Liver (tissue), 8 donors: ENCODE measurements at regions not wholly inside any gene's neighbourhood (a gene's known extent, or its start where the extent isn't known, plus 50 kb on each side); places are given as distances from the start of the nearest gene placed in this dataset.

Source experiments
- DNase-seq: peaks from one replicate; pipeline ENCODE4 v3.0.0-alpha.2; 2017; ENCODE audit warnings: low spot score
- H3K27ac ChIP-seq, 2 donors: one replicate each; pipeline ENCODE4 v1.7.0; 2013; ENCODE audit warnings: inconsistent platforms in 2 of 2, low read length in 2 of 2, control low read depth in 1 of 2, low read depth in 1 of 2, mild to moderate bottlenecking in 1 of 2
- H3K27me3 ChIP-seq, 4 donors: one replicate each; pipeline versions ENCODE4 v1.6.1 to v1.7.0; 2013; ENCODE audit warnings: low read length in 3 of 4, inconsistent platforms in 1 of 4, mild to moderate bottlenecking in 1 of 4, moderate library complexity in 1 of 4; ENCODE audit not compliant: control insufficient read depth in 4 of 4, insufficient read depth in 4 of 4
- H3K36me3 ChIP-seq, 4 donors: one replicate each; pipeline versions ENCODE4 v1.6.1 to v1.7.0; 2013; ENCODE audit warnings: low read length in 3 of 4, mild to moderate bottlenecking in 3 of 4, low read depth in 1 of 4, moderate library complexity in 1 of 4; ENCODE audit not compliant: control insufficient read depth in 4 of 4, insufficient read depth in 3 of 4
- H3K4me1 ChIP-seq, 4 donors: one replicate each; pipeline versions ENCODE4 v1.6.1 to v1.7.0; 2013; ENCODE audit warnings: low read length in 3 of 4, mild to moderate bottlenecking in 3 of 4, moderate library complexity in 1 of 4; ENCODE audit not compliant: control insufficient read depth in 4 of 4, insufficient read depth in 4 of 4
- H3K4me3 ChIP-seq, 3 donors: one replicate each; pipeline versions ENCODE4 v1.6.1 to v1.7.0; 2013; ENCODE audit warnings: low read length in 3 of 3, control low read depth in 1 of 3, low read depth in 1 of 3, mild to moderate bottlenecking in 1 of 3
- H3K9ac ChIP-seq, 2 donors: one replicate each; pipeline ENCODE4 v1.7.0; 2013; ENCODE audit warnings: low read length in 2 of 2, mild to moderate bottlenecking in 2 of 2, moderate library complexity in 2 of 2, control low read depth in 1 of 2, low read depth in 1 of 2
- H3K9me3 ChIP-seq, 4 donors: one replicate each; pipeline versions ENCODE4 v1.6.1 to v1.7.0; 2013; ENCODE audit warnings: low read length in 3 of 4; ENCODE audit not compliant: control insufficient read depth in 4 of 4
- ATF3 ChIP-seq: IDR thresholded peaks from 2 replicates; pipeline ENCODE4 v1.6.1; 2016; ENCODE audit warnings: antibody characterized with exemption
- CTCF ChIP-seq: fragments of 150-350 bp; IDR thresholded peaks from 2 replicates; pipeline ENCODE4 v1.5.1; 2017; ENCODE audit warnings: improper control_type of control experiment, low read depth, low read length; ENCODE audit not compliant: missing input control
- EGR1 ChIP-seq, 2 donors: IDR thresholded peaks; 2 replicates each; pipeline ENCODE4 v1.6.1; 2016 to 2018; ENCODE audit warnings: antibody characterized with exemption in 2 of 2, low read depth in 2 of 2
- FOXA1 ChIP-seq: IDR thresholded peaks from 2 replicates; pipeline ENCODE4 v1.6.1; 2016; ENCODE audit warnings: antibody characterized with exemption
- FOXA2 ChIP-seq: IDR thresholded peaks from 2 replicates; pipeline ENCODE4 v1.6.1; 2016; ENCODE audit warnings: antibody characterized with exemption
- GABPA ChIP-seq, 2 donors: IDR thresholded peaks in 1 of 2; conservative IDR thresholded peaks in 1 of 2; 2 replicates each; pipeline ENCODE4 v1.6.1; 2016; ENCODE audit warnings: antibody characterized with exemption in 2 of 2, mild to moderate bottlenecking in 1 of 2, moderate library complexity in 1 of 2
- HNF4A ChIP-seq, 2 donors: conservative IDR thresholded peaks; 2 replicates each; pipeline ENCODE4 v1.6.1; 2016; ENCODE audit warnings: antibody characterized with exemption in 2 of 2, mild to moderate bottlenecking in 2 of 2
- HNF4G ChIP-seq: IDR thresholded peaks from 2 replicates; pipeline ENCODE4 v1.6.1; 2016; ENCODE audit warnings: antibody characterized with exemption
- JUND ChIP-seq, 2 donors: IDR thresholded peaks; 2 replicates each; pipeline ENCODE4 v1.6.1; 2016; ENCODE audit warnings: antibody characterized with exemption in 2 of 2
- MAX ChIP-seq: IDR thresholded peaks from 2 replicates; pipeline ENCODE4 v1.6.1; 2016; ENCODE audit warnings: antibody characterized with exemption
- NR2F2 ChIP-seq: IDR thresholded peaks from 2 replicates; pipeline ENCODE4 v1.6.1; 2016; ENCODE audit warnings: antibody characterized with exemption
- RAD21 ChIP-seq, 2 donors: IDR thresholded peaks; 2 replicates each; pipeline ENCODE4 v1.6.1; 2016; ENCODE audit warnings: antibody characterized with exemption in 2 of 2, mild to moderate bottlenecking in 2 of 2
- REST ChIP-seq: IDR thresholded peaks from 2 replicates; pipeline ENCODE4 v1.6.1; 2016; ENCODE audit warnings: antibody characterized with exemption, mild to moderate bottlenecking
- RXRA ChIP-seq, 2 donors: IDR thresholded peaks; 2 replicates each; pipeline ENCODE4 v1.6.1; 2017 to 2018; ENCODE audit warnings: antibody characterized with exemption in 2 of 2, mild to moderate bottlenecking in 1 of 2
- SP1 ChIP-seq: IDR thresholded peaks from 2 replicates; pipeline ENCODE4 v1.6.1; 2018; ENCODE audit warnings: antibody characterized with exemption, mild to moderate bottlenecking
- TAF1 ChIP-seq: conservative IDR thresholded peaks from 2 replicates; pipeline ENCODE4 v1.6.1; 2016; ENCODE audit warnings: antibody characterized with exemption, mild to moderate bottlenecking
- YY1 ChIP-seq: IDR thresholded peaks from 2 replicates; pipeline ENCODE4 v1.6.1; 2016; ENCODE audit warnings: antibody characterized with exemption, mild to moderate bottlenecking
- ZBTB33 ChIP-seq: IDR thresholded peaks from 2 replicates; pipeline ENCODE4 v1.6.1; 2016; ENCODE audit warnings: antibody characterized with exemption
- WGBS: extraction: QIAGEN DNeasy Blood & Tissue Kit; methylation state at CpG from one replicate; pipeline ENCODE4 v1.1.7; 2013; 5-methylcytosine and 5-hydroxymethylcytosine counted together
- donor health status: healthy.
- donor health status: healthy.
- donor health status: healthy.
- donor health status: healthy.
- donor health status: healthy.

- 83% methylated on average over 5 of the region's 5 CpGs for WGBS
- Histone ChIP-seq H3K4me3 (no peak overlapping the region), H3K9ac (no peak overlapping the region), H3K36me3 (no peaks in the 10 kb centered on the region), H3K27me3 (no peaks in the 10 kb centered on the region), H3K4me1 (no peaks in the 10 kb centered on the region), H3K9me3 (no peaks in the 10 kb centered on the region), H3K27ac (no peak overlapping the region)
- TF ChIP-seq NR2F2 (no peak), TAF1 (no peak), RXRA (IDR thresholded peaks at IDR 0.05) (no peak), HNF4G (no peak), FOXA2 (no peak), MAX (no peak), RAD21 (IDR thresholded peaks at IDR 0.05) (no peak), CTCF (no peak), HNF4A (conservative IDR thresholded peaks at IDR 0.05) (no peak), GABPA (IDR thresholded peaks at IDR 0.05 in 1 of 2, conservative IDR thresholded peaks at IDR 0.05 in 1 of 2) (no peak), SP1 (no peak), REST (no peak), JUND (IDR thresholded peaks at IDR 0.05) (no peak), FOXA1 (no peak), EGR1 (IDR thresholded peaks at IDR 0.05; ENCODE audit: low read depth in 2 of 2) (no peak), ATF3 (no peak), ZBTB33 (no peak), YY1 (no peak)
- no peak for DNase-seq
These were observed 61.9 kb upstream of the PARP11 start for GRCh38 chr12:3935078-3935477.

- H3K36me3 ChIP-seq: no peaks in the 10 kb centered on the region
- H3K27me3 ChIP-seq: no peaks in the 10 kb centered on the region
- DNase-seq: no peak
- WGBS: 72% methylated on average over 1 of the region's 1 CpG
- H3K4me1 ChIP-seq: no peaks in the 10 kb centered on the region
- H3K9me3 ChIP-seq: no peaks in the 10 kb centered on the region
- no peak overlapping the region for H3K27ac ChIP-seq
- no peak overlapping the region for H3K4me3 ChIP-seq
- H3K9ac ChIP-seq: no peak overlapping the region
- TF ChIP-seq RAD21 (IDR thresholded peaks at IDR 0.05) (no peak), GABPA (IDR thresholded peaks at IDR 0.05 in 1 of 2, conservative IDR thresholded peaks at IDR 0.05 in 1 of 2) (no peak), NR2F2 (no peak), SP1 (no peak), RXRA (IDR thresholded peaks at IDR 0.05) (no peak), HNF4A (conservative IDR thresholded peaks at IDR 0.05) (no peak), HNF4G (no peak), YY1 (no peak), MAX (no peak), ATF3 (no peak), EGR1 (IDR thresholded peaks at IDR 0.05; ENCODE audit: low read depth in 2 of 2) (no peak), TAF1 (no peak), FOXA1 (no peak), REST (no peak)
These were observed 60.6 kb upstream of the PARP11 start for GRCh38 chr12:3933819-3934192.
